GM18867 (cell line): ENCODE measurements at regions not wholly inside any gene's neighbourhood (a gene's known extent, or its start where the extent isn't known, plus 50 kb on each side); places are given as distances from the start of the nearest gene placed in this dataset.
"Not testable (repeated sequence)": the region's sequence is repeated elsewhere in the genome, so short reads cannot be mapped to it uniquely, and the experiment has no call there.

Source experiments
- ATAC-seq: cut with Tn5 transposase; IDR thresholded peaks from one replicate; pipeline ENCODE4 v1.9.1; 2021; ENCODE audit warnings: mild to moderate bottlenecking, moderate library complexity; ENCODE audit not compliant: unreplicated experiment

DNA sequence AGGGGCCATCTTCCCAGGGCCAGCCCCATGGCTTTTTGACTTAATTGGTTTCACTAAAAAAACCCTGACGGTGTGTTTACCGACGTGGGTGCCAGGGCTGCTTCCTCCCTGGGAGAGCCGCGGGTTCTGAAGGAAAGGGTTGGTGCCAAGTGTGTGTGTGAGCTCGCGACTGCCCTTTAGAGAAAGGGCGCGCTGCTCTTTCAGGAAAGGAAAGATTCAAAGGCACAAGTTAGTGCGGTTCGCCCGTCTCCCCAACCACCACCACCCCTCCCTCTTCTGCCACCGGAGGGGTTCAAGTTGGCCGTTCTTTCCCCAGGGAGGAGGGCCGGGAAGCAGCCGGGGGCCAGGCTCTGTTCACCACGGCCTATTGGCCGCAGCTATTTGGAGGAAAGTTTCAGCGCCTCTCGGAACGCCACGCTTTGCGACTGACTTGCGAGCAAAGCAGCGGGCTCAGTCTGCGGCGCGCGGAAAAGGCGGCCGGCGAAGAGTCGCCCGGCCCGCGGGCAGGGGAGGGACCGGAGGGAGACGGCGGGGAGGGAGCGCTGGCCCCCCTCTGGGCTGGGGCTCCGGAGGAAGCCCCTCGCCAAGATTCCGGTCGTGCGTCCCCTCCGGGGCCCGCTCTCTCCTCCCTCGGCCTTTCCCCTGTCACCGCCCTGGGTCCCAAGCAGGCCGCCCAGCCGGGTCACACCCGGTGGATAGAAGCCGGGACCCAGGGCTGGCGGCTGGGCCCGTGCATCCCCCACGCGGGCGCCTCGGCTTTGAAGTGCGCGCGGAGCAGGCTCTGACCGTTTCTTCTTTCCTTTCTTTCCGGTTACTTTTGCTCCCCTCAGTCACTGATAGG, 165.9 kb upstream of the PPP1R3A start:
- peak; percentile 10 for ATAC-seq

DNA sequence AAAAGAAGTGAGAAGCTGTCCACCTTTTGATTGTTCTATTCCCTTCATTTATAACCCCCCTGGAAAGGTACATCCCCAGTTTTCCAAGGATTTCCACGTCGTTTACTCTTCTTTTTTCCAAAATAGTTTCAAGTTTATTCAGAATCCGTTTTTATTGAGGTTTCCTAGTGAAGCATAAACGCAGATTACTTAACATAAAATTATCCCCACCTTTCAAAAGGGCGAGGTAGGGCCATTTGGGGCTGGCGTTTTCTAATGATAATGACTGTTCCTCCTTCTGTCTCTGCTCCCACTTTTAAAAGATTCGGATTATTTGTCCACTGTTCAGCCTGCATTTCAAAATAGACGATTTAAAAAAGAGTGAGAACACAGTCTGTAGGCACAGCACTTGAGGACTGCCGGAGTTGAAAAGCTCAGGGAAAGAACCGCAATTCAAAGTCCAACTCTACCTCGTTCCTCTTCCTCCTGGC, 165.2 kb upstream of the PPP1R3A start:
- ATAC-seq: no peak

DNA sequence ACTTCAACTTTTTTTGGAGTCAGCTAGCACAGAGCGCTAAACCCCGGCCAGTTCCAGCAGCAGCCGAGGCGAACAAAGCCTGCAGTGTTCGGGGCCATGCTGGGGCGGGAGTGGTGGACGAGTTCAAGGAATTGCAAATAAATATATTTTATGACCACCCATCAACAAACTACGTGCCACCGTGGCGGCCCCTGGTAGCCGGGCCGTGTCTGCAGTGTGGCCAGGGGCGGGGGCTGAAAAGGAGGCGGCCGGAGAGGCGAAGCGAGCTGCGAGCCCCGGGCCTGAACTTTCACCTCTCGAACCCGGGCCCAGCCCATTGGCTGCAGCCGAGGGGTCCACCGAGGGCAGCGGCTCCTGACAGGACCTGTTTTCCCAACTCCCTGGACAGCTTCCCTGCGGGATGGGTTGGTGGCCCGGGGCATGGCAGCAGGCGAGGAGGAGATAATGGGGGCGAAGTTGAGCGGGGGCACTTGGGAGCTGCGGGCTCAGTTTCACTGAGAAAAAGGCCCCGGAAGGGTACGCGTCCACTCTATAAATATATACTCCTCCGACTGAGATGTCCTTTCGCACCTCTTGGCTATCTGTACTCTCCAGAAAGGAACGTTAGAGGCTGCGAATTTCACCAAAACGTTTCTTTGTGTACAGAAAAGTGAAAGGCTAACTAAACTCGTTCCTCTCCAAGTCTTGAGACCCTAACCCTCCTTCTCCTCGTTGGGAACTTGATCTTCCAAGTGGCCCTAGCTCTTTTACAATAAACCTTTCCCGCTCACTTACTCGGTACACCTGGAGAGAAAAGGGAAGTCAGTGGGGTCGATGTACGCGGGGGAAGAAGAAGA, 164.6 kb upstream of the PPP1R3A start:
- ATAC-seq: no peak

DNA sequence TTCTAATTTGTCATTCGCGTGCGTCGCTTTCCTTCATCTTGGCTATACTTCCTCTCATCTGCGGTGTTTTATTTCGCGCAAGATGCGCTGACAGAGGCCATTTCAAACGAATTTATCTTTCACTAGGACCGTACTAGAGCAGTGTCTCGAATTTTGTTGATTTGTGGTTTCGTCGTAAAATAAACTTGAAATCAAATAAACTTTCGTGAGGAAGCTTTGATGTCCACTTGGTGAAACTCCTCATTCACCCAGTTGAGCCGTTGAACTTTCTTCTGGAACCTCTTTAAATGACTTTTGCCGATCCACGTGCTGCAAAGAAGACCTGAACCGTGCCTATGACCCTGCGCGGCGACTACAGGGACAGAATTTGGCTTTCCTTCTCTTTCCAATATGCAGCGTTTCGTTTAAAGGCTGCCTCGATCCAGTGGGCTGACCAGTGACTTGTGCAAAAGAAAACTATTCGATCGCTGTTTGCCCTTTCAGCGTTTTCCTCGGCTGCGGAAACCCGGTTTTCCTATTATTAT, 163.9 kb upstream of the PPP1R3A start:
- no peak for ATAC-seq

DNA sequence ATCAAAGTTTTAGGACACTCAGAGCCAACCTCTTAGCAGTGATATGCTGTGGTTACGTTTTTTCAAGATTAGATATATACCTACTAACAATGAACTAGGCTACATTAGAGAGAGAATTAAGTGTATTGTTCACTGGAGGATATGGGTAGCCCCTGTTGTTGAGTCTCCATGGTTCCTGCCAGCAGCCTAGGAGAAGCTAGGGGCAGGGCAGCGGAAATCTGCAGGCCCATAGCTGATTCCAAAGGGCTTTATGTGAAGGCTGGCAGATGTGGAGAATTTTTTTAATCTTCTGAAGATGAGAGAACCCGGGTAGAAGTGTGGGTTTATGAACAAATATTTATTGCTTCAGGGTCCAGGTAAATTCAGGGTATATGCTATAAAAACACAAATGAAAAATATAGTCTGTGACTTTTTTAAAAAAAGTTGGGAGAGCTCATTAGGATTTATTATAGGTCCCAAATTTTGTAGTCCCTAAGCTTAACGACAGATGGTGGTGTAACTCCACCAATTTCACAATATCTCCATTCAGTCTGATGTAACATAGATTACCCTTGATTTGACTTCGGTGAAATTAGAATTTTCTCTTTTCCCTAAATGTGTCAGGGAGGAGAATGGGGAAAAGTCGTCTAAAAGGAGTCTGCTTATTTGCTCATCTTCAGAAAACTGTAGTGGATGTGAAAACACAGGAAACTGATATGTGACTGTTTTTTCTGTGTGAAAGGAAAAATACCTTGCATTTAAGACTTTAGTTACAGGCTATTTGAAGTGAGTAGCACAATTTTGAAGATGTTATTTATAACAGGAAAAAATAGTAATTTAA, 163.0 kb upstream of the PPP1R3A start:
- no peak for ATAC-seq

DNA sequence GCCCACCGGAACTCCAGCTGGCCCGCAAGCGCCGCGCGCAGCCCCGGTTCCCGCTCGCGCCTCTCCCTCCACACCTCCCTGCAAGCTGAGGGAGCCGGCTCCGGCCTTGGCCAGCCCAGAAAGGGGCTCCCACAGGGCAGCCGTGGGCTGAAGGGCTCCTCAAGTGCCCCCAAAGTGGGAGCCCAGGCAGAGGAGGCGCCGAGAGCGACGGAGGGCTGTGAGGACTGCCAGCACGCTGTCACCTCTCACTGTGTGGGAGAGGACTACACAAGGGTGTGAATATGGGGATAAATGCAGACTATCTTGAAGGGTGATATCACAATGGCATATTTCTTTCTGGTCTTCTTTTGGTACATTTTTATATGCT, 158.3 kb upstream of the PPP1R3A start:
- not testable (repeated sequence) for ATAC-seq

DNA sequence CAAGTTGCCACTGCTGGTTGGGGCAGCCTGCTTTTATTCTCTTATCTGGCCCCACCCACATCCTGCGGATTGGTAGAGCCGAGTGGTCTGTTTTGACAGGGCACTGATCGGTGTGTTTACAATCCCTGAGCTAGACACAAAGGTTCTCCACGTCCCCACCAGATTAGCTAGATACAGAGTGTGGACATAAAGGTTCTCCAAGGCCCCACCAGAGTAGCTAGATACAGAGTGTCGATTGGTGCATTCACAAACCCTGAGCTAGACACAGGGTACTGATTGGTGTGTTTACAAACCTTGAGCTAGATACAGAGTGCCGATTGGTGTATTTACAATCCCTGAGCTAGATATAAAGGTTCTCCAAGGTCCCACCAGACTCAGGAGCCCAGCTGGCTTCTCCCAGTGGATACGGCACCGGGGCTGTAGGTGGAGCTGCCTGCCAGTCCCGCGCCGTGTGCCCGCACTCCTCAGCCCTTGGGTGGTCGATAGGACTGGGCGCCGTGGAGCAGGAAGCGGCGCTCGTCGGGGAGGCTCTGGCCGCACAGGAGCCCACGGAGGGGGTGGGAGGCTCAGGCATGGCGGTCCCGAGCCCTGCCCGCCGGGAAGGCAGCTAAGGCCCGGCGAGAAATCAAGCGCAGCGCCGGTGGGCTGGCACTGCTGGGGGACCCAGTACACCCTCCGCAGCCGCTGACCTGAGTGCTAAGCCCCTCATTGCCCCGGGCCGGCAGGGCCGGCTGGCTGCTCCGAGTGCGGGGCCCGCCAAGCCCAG, 157.8 kb upstream of the PPP1R3A start:
- ATAC-seq: not testable (repeated sequence)

DNA sequence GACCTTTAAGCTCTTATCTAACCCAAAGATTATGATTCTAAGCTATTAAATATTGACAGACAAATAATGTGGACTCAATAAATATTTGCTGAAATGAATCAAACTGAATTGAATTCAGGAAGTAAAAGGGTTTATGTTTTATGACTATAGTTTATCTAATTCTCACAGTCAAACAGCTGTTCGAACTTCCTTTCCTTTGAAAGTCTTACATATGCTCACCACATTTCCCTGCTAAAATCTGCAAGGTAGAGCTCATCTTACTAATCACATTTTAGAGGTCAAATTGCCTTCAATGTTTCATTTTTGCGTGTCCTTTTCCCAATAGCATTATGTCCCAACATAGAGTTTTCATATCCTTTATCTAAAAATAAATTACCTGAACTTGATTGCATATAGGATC, 154.9 kb upstream of the PPP1R3A start:
- ATAC-seq: no peak

DNA sequence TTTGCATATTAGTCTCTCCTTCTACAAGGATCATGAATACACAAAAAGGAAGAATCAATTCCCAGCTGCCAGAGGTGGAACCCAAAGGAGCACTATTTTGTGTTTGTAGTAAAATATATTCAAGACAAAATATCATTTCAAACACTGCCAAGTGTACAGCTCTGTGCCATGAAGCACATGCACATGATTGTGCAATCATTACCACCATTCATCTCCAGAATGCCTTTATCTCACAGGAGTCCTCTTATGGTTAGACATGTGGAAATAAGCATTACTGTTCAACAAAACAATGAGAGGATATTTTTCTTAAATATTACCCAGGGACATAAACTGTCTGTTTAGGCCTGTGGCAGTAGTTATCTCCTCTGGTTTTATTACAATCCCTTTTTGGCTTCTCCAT, 151.4 kb upstream of the PPP1R3A start:
- ATAC-seq: no peak

DNA sequence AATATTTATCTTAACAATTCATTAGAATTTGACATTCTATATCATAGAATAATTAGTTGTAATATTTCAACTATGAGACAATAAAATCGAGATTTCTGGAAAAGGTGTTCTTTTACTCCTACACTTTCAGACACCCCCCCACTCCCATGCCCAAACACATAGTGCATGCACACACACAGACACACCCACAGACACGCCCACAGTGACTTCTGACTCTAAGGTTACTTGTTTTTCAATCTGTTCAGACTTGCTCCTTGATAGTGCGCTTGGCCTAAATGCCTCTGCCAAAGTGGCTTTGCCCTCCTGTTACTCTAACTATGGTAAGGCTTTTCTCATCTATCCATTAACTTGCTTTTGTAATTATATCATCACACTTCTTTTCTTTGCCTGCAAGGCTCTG, 144.0 kb upstream of the PPP1R3A start:
- no peak for ATAC-seq

DNA sequence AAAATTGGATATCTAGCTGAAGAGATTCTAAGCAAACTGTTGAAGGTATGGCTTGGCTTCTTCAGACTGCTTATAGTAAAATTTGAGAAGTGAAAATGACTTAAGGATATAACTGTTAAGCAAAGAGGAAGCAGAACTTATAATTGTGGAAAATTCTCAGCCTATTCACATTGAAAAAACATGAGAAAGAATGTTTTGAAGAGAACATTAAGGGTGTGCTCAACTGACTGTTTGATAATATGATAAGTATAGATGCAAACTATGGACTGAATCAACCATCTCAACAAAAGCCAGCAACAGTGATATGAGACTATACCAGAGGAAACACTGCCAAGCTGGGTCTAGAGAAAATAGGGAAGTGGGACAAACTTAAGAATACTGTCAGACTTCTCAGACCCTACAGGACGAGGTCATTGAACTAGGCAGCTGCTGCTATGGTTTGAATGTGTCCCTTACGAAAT, 133.1 kb upstream of the PPP1R3A start:
- ATAC-seq: peak; percentile 86

DNA sequence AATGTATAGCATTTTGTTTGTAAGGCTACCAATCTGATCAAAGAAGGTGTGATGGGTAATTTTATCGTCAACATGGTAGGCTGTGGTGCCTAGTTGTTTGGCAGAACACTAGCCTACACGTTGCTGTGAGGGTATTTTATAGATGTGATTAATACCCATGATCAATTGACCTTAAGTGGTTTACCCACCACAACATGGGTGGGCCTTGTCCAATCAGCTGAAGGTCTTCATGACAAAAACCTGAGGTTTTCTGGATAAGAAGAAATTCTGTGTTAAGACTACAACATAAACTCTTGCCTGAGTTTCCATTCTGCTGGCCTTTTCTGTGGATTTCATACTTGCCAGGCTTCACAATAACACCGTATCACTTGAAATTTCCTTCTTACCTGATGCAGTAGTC, 131.8 kb upstream of the PPP1R3A start:
- ATAC-seq: no peak

DNA sequence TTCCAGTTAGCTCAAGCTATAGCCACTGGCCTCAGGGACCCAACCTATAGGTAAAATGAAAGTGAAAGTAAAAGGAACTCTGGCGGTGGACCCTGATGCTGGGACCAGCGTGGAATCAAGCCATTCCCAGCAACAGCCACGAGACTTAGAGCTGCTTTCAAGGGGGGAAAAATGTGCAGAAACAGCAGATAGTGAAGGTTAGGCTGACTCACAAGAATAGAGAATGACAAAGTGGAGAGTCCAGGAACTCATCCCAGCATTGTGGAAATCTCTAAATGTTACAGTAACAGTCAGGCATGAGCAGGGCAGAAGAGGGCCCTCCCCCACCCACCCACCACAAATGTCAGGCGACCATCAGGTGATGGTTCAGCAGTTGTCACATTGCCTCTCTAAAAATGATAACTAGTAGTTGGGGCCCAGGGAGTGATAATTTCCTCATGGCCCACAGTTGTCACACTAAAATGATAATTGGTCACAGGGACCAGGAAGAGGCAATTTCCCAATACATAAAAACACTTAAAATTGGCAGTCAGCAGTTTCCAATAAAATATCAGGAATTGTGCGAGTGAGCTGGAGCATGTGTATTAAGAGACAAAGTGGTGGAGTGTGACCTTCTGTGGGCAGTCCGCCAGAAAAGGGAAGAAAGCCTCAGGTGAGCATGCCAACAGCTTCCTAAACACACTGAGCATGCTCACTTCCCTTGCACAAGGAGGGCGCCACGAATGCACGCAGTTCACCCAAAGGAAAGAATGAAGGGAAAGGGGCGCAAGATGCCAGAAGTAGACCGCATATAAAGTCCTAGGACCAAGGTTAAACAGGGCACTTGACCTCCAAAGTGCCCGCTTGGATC, 129.8 kb upstream of the PPP1R3A start:
- ATAC-seq: no peak

DNA sequence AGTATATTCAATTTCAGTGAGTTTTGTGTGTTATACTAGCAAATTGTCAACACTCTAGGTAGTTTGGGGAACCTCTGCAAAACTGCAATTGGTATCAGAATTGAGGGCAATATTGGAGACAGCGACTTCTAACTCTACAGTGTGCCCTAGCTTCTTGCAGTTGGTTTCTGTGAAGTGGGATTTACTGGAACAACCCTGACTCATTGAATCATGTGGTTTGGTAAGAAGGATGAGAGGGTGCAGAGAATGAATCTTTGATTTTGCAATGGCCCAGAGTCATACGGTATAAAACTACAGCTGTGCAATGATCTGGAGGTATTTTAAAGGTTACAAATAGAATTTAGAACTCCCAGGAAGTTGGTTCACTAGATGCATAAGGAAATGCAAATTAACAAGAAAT, 129.1 kb upstream of the PPP1R3A start:
- no peak for ATAC-seq

DNA sequence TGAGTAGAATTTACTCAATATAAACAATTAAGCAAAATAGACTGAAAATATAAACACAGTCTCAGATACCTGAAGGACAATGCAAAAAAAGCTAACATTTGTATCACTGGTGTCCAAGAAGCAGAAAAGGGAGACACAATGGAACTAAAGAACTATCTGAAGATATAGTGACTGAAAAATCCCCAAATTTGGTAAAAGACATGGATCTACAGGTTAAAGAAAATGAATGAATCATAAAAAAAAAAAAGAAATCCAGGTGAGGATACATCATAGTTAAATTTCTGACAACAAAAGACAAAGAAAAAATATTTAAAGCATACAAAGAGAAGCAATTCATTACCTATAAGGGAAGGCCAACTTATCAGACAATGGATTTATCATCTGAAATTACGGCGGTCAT, 114.7 kb upstream of the PPP1R3A start:
- ATAC-seq: no peak

DNA sequence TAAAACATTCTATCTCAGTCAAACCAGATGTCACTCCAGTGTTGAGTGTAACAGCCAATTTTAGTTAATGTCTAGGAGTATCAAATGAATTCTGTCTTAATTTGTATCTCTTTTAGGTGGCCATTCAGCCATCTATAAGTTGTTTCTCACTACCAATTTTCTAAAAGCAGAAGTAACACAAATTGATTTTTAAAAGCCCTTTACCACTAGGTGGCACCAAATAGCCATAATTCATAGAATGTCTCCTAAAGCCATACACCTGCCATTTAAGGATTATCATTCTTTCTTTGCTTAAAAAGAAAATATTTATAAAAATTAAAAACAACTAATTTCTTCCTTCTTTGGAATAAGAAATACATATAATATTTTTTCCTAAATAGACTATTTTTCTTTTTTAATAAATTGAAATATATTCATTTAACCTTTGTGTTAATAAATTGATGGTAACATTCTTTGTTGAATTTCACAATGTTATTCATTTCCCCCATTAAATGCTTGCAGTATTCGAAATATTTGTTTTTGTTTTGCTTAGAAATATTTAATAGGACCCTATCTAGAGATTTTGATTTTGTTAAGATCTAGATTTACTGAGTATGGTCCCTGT, 107.8 kb upstream of the PPP1R3A start:
- peak; percentile 86 for ATAC-seq

DNA sequence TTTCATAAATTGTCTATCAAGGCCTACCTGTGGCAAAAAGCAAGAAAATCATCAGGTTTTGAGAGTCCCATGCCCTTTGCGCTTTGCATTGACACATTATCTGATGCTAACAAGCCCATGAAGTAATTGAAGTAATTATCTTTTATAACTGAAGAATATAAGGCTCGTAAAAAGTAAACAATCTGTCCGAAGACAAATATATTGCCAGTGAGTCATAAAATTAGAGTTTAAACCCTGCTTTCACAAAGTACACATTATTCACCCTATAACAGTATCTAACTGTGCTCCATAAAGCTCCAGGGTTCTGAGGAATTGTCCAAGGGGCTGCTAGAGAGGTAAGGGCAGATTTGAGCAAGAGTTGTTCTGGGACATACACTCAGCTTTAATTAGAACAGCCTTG, 102.3 kb upstream of the PPP1R3A start:
- no peak for ATAC-seq

DNA sequence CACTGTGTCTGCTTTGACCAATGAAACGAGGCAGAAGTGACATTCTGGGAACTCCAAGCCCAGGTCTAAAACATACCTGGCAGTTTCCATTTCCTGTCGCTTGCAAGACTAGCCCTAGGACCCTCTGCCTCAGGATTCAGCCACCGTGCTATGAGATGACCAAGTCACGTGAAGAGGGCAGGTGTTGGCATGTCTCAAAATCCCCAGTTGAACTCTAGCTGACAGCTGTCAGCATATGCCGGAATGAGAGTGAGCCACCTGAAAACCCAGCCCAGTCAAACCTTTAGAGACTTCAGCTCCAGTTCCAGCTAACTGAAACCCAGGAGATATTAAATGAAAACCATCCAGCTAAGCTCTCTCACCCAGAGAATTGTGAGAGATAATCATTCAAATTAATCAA, 89.9 kb upstream of the PPP1R3A start:
- no peak for ATAC-seq

DNA sequence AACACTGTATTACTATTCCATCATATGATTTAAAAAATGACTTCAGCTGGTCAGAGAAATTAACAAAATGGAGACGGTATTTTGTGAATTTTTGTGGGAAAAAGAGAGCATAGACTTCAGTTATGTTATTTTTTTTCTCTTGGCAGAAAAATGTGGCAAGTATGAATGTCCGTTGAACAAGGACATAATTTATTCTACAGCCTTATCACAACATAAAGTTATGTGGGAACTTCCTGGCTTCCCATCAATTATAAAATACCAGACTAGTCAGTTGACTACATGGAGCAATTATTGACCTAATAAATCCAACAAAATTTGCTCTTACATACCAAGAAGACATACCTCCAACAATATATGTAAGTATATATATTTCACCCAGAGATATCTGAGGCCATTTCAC, 88.6 kb upstream of the PPP1R3A start:
- ATAC-seq: no peak
